GM12873 (cell line): ENCODE measurements at regions not wholly inside any gene's neighbourhood (a gene's known extent, or its start where the extent isn't known, plus 50 kb on each side); places are given as distances from the start of the nearest gene placed in this dataset.

Experiments
- TF ChIP-seq, protein P1 (sequence below): IDR thresholded peaks from 2 replicates; pipeline ENCODE4 v1.5.1; 2012; ENCODE audit warnings: low read depth, mild to moderate bottlenecking, moderate library complexity, low read length, control low read depth; ENCODE audit not compliant: insufficient read depth; ENCODE audit errors: missing control alignments

DNA sequence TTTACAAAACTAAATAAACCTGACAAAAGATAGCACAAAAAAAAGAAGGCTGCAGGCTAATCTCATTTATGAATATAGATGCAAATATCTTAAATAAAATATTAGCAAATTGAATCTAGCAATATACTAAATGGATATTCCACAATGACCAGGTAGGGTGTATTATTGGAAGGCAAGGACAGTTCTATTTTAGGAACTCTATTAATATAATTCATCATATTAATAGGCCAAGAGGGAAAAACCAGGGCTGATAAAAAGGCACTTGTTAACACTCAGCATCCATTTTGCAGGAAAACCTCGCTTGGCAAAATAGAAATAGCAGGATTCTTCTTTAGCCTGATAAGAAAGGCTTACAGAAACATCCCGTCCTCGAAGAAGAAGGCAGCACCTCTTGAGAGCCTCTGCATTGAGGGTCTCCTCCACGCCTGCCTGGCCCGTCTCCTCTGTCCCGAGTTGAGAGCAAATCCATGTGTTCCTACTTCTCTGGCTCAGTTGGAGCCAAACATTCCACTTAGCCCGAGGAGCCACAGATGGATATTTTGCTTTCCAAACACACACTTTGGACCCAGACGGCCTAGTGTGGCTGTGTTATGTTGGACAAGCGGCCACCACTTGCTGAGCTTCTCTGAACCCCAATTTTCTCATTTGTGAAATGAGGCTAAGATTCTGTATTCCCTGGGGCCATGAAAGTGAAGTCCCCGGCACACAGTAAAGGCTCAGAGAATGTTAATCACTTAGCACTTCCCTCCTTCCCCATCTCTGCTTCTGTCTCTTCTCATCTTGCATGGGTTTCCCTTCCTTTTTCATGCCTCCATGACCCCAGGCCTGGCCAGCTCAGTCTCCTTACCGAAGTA is 181.8 kb upstream of the MVB12B start:
- TF ChIP-seq, protein P1, sequence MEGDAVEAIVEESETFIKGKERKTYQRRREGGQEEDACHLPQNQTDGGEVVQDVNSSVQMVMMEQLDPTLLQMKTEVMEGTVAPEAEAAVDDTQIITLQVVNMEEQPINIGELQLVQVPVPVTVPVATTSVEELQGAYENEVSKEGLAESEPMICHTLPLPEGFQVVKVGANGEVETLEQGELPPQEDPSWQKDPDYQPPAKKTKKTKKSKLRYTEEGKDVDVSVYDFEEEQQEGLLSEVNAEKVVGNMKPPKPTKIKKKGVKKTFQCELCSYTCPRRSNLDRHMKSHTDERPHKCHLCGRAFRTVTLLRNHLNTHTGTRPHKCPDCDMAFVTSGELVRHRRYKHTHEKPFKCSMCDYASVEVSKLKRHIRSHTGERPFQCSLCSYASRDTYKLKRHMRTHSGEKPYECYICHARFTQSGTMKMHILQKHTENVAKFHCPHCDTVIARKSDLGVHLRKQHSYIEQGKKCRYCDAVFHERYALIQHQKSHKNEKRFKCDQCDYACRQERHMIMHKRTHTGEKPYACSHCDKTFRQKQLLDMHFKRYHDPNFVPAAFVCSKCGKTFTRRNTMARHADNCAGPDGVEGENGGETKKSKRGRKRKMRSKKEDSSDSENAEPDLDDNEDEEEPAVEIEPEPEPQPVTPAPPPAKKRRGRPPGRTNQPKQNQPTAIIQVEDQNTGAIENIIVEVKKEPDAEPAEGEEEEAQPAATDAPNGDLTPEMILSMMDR = no peak

DNA sequence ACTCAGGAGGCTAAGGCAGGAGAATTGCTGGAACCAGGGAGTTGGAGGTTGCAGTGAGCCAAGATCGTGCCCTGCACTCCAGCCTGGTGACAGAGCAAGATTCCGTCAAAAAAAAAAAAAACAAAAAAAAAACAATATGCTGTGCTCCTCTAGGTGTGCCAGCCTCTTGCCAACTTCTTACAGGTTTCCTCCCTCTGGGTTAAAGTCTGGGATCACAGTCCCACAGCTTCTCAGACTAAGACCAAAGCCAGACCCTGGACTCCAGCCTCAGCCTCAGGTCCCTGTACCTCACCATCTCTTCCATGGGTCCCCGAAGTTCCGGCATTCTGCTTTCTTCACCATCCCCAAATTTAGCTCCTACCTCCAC is 180.8 kb upstream of the MVB12B start:
- TF ChIP-seq, protein P1 = no peak

DNA sequence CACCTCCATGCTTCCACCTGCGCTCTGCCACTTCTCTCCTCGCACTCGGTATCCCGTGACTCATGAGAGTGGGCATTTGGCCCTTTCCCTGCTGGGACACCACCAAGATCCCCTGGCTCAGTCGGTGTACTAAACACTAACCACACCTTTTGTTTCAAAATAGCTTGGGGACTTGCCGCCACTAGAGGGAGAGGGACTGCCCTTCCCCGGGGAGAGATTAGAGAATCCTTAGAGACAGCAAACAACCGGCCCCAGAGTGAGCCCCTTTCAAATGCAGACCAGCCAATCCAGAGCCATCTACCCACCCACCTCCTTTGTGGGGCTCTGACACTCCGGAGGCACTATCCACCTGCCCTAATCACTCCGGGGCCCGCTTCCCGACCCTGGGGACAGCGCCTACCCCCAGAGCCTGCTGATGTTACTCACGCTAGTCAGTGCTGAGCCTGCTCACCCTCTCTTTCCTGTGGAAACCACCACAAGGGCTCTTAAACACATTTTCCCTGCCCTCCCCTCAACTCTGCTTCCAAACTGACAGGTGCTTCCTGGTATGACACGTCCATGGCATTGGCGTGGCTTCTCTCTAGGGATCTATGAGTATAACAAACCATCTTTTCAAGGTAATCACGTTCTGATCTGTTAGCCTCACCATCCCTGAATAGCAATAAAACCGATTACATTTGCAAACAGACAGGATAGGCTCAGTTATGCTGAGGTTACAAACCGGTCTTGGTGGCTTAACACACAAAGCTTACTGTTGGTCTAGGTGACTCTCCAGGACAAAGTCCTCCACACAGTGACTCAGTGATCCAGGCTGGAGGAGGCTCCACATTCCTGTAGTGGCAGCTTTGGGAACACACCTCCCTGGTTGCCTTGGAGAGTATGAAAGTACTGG is 180.1 kb upstream of the MVB12B start:
- TF ChIP-seq, protein P1 = peak; percentile 67

DNA sequence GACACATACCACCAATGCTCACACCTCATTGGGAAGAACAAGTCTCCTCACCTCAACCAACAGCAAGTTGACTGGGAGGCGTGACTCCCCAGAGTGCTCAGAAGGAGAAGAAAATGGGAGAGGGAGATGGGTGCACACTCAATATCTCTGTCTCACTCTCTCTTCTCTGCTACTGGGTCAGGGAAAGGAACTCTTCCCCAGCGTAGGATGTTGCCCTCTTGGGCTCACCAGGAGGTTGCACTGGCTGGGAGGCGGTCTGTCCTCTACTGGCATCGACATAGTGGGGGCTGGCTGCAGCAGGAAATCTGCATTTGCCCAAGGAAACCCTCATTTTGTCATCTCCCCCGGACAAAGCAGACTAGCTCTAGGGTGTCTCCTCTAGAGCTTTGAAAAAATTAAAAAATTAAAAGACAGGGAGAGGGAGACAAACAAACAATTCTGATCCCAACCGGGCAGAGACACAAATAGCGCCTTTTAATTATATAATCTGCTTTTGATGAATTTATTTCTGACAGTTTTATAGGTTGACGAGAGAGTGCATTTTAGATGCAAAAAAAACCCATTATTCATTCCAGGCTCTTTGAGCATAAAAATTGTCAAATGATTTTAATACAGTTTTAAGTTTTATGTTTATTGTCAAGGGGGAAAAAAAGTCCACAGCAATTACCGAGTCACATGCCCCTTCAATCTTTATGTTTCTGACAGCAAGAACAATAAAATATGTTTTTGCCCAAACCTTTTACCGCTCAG is 179.3 kb upstream of the MVB12B start:
- TF ChIP-seq, protein P1 = no peak

DNA sequence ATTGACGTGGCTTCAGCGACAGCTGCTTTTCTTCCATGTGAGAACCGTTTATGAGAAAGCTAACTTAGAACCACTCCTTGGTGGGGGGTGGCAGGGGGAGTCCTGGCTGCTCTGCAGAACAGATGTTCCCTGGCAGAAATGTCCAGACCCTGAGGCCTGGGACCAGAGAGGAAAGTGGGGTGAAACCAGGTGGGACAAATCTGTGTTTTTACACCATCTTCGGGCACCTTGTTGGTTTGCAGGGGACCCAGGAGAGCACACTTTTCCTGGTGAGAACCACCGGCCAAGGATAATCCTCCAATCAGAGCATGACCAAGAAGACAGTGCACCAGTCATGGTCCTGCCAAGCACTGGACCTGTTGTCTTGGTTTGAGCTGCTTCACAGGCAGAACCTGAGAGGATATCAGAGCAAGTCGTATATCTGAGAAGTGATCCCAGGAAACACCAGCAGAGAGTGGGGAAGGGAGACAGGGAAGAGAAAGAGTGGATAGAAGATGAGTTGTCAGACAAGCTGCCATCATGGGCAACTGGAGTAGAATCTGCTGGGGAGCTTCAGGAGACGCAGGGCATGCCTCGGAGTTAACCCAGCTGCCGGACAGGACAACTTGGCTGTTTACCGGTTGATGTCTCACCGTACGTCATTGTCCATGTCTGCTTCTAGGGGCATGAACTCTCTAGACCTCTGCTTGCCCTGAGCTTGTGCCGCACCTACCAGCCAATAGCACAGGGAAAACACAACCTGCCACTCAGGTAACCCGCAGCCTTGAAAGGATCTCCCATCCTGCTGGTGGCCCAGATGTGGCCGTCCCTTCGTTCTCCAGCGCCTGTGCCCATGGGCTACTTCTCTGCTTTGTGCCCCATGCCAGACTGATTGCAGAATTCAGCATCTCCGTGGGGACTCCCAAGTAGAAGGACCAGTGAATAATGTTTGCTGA is 178.4 kb upstream of the MVB12B start:
- TF ChIP-seq, protein P1 = no peak

DNA sequence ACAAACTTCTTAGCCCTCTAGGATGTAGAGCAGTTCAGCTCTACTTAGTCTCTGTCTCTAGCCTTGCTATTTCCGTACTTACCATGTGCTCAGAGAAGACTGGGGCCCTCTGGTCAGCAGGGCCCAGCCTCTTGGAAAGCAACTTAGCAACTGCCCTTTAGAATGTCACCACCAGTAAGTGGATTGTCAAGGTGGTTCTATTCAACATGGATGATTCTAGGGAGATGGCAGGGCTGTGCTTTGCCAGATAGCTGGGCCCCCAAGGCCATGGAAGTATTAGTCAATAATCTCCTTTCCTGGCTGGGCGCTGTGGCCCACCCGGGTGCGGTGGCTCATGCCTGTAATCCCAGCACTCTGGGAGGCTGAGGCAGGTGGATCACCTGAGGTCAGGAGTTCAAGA is 177.6 kb upstream of the MVB12B start:
- TF ChIP-seq, protein P1 = no peak
